NCI-H2196 treated with DMSO at 0.1 percent for 48 hours (cell line): ENCODE measurements at regions not wholly inside any gene's neighbourhood (a gene's known extent, or its start where the extent isn't known, plus 50 kb on each side); places are given as distances from the start of the nearest gene placed in this dataset.
"Not testable (repeated sequence)": the region's sequence is repeated elsewhere in the genome, so short reads cannot be mapped to it uniquely, and the experiment has no call there.

ENCODE experiments used
- DNase-seq: peaks from one replicate; lab custom pipeline; 2025; ENCODE audit not compliant: unreplicated experiment; lab: John Stamatoyannopoulos, UW

GRCh38 chr3:163347944-163348343 is 1730.4 kb downstream of the SI start:
- DNase-seq: no peak

DNA sequence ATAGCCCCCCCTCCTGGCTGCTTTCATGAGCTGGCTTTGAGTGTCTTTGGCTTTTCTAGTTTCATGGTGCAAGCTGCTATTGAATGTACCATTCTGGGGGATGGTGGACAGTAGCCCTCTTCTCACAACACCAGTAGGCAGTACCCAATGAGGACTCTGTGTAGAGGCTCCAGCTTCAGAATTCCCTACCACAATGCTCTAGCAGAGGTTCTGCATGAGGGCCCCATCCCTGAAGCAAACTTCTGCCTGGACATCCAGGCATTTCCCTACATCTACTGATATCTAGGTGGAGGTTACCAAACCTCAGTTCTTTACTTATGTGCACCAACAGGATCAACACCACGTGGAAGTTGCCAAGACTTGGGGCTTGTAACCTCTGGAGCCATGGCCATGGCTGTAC is 1742.9 kb downstream of the SI start:
- DNase-seq: no peak

DNA sequence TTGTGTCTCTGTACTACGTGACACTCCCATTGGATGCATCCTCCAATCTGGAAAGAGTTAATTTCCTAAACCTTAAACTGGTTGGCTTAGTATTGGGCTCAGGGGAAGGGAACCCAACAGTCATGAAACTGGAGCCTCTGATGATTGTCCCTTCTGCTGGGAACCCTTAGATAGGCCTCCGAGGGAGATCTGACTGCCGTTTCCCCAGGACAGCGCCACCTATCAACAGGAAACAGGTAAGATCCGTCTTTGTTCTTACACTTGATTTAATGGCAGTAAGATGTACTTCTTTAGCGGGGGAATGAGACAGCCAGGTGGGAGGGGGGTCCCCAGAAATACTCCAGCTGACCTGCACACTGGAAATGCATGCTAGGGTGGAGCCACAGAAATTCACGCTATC is 1749.6 kb downstream of the SI start:
- no peak for DNase-seq

DNA sequence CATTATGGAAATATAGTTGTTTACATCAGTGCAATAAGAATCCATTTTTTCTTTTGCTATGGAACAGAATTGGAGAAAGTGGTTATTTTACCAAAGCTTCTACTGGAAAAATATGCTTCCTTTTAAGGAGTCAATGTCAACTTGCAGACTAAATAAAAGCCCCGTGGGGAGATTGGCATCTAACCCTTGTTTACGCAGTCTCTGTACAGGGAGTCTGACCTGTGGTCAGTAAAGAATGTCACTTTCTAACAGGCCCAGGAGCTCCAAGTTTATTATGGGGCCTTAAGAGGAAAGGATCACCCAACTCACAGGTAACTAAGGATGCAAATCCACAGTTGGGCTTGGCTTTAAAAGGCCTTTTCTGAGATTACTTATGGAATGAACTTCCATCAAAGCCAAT is 1751.2 kb downstream of the SI start:
- no peak for DNase-seq

- no peak for DNase-seq
Measured at GRCh38 chr3:163315786-163316185, 1762.5 kb downstream of the SI start.

GRCh38 chr3:163306405-163306804 is 1771.9 kb downstream of the SI start:
- no peak for DNase-seq

GRCh38 chr3:163273694-163274093 is 1777.1 kb downstream of the OTOL1 start:
- DNase-seq: no peak

DNA sequence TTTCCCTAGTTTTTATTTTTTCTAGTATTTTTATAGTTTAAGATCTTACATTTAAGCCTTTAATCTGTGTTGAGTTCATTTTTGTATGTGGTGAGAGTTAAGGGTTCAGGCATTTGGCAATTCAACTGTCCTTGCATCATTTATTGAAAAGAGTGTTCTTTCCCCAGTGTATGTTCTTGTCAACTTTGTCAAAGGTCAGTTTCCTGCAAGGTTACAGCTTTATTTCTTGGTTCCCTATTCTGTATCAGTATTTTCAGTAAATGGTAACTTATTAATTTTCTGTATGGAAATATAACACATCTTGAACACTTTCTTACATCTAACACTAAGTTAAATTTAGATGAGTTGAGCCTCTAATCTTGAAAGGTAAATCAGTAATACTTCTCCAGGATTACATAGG is 1770.1 kb downstream of the OTOL1 start:
- DNase-seq: no peak

GRCh38 chr3:163261618-163262017 is 1765.0 kb downstream of the OTOL1 start:
- no peak for DNase-seq

GRCh38 chr3:163261056-163261455 is 1764.4 kb downstream of the OTOL1 start:
- no peak for DNase-seq

- no peak for DNase-seq
Measured at GRCh38 chr3:163218336-163218735, 1721.7 kb downstream of the OTOL1 start.

- no peak for DNase-seq
Measured at GRCh38 chr3:163213838-163214237, 1717.2 kb downstream of the OTOL1 start.

DNA sequence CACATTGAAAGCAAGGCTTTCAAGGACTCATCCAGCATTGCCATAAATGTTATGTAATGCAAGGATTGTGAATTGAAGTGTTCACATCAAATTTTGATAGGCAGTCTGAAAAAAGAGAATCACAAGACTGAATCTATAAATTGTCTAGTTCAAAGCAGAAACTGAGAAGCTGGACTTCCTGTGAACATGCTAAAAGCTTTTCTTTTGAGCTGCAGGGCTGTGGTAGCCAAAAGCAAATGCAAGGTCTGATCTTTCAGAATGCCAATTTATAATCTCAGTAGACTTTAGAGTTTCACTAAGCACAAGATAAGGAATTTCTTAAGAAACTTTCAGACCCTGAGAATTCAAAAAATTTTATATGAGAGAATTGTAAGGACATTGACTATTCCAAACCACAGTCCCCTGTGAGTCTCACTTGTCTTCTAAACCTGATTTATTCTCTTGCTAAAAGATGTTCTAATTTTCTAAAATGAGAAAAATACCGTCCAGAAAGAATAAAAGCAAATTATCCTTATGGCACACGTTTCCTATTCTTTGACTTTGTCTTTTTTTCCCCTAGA is 1700.3 kb downstream of the OTOL1 start:
- no peak for DNase-seq

DNA sequence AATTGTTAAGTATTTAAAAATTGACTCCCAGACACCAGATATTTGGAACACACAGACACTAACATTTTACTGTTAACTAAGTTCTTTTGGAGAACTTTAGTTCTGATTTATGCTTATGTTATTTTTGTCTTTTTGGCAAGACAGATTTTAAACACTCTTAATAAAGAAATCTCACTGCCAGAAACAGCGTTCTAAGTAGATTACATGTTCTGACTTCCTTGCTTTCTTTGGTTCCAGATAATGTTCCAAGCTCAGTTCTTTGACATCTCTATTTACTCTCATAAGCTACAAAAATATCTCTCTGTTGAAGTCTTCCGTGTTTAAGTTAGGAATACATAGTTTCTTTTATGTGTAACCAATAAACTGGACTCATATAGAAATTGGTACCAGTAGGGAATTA is 1699.6 kb downstream of the OTOL1 start:
- DNase-seq: no peak

DNA sequence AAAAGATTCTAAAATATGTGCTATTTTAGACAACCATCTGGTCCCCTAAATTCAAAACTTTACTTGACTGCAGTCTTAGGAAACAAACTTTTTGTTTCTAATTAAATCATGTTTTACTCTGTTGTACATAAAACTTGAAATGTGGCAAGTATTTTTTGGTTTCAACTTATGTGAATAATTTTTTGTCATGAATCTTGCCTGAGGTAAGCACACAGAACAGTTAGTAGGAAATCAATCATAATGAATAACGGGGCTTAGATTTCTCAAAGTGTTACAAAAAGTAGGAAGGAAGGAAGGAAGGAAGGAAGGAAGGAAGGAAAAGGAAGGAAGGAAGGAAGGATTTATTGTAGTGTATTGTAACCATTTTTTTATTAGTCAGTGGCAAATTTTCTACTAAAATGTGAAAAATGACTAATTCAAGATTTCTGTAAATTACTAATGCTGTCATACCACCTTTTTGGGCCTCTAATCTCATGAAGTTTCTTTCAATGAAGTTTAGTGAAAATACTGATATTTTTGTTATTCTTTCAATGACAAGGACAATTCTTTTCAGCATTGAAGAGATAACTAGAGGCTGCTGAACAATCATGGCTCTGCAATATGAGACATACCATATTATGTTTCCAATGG is 1689.2 kb downstream of the OTOL1 start:
- no peak for DNase-seq

- DNase-seq: no peak
Measured at GRCh38 chr3:163175970-163176369, 1679.4 kb downstream of the OTOL1 start.

DNA sequence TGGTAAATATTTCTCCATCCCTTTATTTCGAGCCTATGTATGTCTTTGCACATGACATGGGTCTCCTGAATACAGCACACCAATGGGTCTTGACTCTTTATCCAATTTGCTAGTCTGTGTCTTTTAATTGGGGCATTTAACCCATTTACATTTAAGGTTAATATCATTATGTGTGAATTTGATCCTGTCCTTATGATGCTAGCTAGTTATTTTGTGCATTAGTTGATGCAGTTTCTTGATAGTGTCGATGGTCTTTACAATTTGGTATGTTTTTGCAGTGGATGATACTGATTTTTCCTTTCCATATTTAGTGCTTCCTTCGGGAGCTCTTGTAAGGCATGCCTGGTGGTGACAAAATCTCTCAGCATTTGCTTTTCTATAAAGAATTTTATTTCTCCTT is 1675.9 kb downstream of the OTOL1 start:
- not testable (repeated sequence) for DNase-seq

- DNase-seq: no peak
Measured at GRCh38 chr3:163166197-163166596, 1669.6 kb downstream of the OTOL1 start.

DNA sequence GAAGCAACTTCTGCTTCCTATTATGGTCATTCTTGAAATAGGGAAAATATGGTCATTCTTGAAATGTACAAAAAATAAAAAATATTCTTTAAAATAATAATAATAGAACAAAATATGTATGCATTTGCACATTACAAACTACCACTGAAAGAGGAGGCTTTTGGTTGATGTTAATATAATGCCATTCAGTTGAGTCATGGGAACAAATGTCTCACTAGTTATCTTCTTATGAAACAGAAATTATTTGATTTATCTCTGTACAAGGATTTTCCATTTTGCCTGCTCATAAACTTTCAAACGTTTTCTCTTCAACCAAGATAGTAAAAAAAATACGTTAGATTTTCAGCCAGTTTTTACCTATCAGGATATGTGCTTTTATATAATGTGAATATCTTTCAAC is 1662.7 kb downstream of the OTOL1 start:
- no peak for DNase-seq

- DNase-seq: no peak
Measured at GRCh38 chr3:163139600-163139999, 1643.0 kb downstream of the OTOL1 start.

DNA sequence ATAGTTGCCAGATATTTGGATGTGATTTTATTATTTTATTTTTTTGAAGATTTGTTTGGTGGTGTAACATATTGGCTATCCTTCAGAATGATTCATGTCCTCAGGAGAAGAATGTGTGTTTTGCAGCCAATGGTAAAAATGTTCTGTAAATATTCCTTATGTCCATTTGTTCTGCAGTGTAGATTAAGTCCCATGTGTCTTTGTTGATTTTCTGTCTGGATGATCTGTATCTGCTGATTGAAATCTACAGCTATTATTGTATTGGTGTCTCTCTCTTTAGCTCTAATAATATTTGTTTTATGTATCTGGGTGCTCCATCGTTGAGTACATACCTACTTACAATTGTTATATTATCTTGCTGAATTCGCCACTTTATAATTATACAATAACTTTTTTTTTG is 1641.7 kb downstream of the OTOL1 start:
- DNase-seq: no peak

DNA sequence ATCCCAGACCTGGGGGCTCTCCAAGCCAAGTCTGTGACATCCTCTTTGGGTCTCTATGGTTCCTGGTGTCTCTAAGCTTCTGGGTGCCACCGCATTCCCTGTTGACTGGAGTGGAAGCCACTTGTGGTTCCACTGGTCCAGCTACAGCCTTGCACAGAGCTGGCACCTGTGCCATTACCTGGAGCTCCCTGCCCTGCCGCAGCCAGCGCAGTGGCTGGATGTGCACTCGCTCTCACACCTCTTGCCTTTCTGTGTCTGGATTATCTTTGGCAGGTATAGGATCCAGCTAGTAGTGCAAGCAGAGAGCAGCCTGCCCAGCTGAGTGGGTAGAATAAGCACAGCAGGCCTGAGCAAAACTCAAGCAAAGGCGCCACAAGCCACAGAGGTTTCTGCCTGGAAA is 1635.5 kb downstream of the OTOL1 start:
- no peak for DNase-seq

DNA sequence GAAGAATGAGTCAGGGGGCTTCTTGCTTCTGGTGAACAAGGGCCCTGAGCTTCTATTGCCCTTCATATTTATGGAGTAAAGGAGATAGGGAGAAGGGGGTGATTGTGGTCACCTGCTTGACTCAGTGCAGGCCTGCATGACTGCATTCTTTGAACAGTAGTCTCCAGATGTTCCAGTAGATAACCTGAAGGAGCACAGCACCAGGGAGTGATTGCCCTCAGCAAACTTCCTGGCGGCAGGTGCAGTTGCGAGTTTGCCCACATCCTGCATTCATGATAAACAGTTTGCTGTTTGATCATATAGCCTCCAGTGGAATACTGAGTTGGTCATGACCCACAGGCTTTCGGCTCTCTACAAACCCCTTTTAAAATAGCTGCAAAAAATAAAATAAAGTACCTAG is 1632.7 kb downstream of the OTOL1 start:
- no peak for DNase-seq
